ELR (cell line): ENCODE measurements at regions not wholly inside any gene's neighbourhood (a gene's known extent, or its start where the extent isn't known, plus 50 kb on each side); places are given as distances from the start of the nearest gene placed in this dataset.

Source experiments
- DNase-seq: peaks from one replicate; pipeline ENCODE4 v3.0.0-alpha.2; 2015; ENCODE audit warnings: low read depth

DNA sequence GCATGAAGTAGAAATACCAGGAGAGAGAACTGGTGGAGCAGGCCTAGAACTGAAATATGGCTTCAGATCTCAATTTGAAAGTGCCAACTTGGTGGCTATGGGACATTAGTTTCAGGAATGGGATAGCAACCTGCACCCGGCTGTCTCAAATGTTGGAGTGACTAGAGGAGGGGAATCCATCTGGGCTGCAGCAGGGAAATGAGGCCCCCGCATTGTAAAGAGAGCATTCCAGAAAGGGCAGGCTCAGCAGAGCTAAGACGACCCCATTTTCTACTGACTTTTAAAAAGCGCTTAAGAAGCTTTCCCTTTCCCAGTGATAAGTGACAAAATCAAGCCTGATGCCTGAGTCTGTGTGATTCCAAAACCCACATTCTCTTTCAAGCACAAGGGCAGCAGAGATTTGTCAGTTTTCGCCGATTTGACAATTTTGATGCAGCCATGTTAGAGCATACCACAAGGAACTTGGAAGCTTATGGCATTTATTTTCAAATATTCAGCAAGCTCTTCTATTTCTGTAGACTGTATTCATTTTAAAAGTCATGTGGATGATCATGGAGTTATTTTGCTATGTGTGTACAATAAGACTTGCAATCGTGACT, 119.8 kb upstream of the ARHGAP28 start:
- DNase-seq, result no peak

DNA sequence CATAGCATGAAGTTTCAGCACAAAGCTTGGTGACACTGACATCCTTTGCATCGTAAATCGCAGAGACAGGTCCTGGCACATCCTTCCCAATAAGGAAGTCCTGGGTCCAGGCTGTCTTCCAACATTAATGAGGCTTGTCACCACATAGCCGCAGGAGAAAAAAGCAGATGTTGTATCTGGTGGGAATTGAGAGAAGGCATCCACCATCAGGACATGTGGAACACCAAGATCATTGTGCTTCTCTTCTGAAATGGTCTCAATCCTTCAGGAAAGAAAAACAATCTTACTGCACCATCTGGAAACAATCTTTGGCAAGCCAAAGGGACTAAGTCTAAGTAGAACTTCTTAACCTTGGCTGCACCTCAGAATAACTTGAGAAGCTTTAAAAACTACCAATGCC, 119.0 kb upstream of the ARHGAP28 start:
- DNase-seq, result no peak

DNA sequence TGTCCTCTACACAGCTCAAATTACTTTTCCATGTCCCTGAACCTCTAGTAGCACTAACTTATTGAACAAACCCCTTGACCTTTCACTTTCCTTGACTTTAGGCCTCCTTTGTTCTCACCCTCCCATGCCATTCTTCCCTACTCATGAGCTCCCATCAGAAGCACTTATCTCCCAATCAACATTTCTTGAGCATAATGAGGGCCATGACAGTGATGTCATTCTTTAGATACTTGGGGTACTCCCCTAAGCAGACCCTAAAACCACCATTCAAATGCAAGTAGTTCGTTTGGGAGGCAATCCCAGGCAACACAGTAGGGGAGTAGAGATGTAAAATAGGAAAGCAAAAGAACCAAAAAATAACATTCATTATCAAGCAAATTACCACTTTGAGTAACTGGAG, 115.9 kb upstream of the ARHGAP28 start:
- DNase-seq, result no peak

DNA sequence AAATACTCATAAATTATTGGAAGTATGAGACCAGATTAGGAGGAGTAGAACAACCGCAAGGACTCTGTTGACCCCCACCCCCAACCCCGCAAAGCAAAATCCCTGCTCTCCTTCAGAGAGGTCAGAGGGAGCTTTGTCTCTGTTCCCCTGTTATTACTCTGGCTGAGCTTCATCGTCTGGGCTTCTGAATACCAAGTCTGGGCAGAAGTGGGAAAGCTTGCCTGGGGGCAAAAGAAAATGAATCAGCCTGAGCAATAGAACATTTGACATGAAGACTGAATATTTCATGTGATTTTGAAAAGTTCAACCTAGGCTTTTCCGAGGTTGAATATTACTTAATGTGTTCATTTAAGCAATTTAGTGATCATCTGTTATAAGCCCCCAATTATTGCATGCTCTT, 114.6 kb upstream of the ARHGAP28 start:
- peak; percentile 6 for DNase-seq

DNA sequence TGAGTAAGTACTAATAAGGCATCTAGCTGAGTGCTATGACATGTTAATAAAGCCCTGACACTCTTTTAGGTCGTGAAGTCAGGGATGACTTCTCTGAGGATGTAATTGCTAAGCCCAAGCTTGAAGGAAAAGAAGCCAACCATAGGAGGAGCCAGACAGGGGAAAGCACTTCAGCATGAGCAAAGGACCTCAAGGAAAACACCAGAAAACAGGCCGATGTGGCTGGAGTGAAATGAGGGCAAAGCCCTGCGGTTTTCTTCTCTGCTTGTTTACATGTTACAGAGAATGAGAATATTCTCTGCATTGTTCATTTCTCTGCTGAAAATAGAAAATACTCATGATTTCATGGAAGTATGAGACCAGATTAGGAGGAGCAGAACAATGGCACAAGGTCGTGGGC, 112.5 kb upstream of the ARHGAP28 start:
- DNase-seq, result no peak

DNA sequence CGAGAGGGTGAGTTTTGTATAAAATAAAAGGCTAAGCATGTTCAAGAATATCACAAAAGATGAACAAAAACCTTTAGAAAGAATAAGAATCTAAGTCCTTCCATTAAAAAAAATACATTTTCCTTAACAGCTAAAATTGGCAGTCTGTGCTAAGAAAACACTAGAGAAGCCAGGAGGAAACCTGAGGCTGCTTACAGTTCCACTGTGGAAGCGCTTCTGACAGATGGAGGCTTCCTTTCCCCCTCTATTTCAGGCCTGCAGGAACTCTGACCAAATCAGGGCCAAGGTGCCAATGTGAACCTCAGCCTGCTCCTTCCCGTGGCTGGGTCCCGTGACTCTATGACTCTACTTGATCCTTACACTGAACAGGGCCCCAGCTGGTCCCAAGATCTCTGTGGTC, 108.1 kb upstream of the ARHGAP28 start:
- no peak for DNase-seq

DNA sequence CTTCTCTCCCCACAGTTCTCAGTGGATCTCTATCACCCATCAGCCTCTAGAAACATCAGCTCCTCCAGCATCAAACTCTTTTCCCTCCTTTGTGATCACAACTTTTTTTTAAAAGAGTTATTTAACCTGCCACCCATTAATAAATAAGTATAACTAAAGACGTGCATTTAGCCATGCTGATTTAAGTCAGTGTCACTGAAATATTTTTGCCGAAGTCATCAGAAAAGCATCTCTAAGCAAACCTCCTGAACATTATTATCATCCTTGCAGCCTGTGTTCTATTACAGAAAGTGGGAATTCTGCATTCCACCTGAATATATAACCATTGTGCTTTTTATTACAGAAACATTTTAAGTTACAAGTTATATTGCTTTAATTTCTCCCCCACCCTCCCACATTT, 106.2 kb upstream of the ARHGAP28 start:
- no peak for DNase-seq

DNA sequence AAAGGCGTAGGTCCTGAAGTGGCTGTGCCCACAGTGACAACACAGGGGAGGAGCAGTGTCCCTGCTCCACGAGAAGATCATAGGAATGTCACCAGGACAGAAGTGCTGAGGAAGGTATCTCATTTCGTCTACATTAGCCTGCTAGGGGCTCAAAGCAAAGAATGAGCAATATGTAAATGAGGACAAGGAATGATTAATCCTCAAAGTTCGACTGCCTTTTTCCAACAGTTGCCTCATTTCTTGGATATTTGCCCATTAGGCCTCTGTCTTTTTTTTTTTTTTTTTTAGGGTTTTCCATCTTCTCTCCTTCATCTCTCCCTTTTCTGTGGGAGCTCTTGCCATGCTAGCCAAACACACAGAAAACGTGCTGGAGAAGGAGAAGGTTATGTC, 105.2 kb upstream of the ARHGAP28 start:
- DNase-seq, result peak; percentile 54

DNA sequence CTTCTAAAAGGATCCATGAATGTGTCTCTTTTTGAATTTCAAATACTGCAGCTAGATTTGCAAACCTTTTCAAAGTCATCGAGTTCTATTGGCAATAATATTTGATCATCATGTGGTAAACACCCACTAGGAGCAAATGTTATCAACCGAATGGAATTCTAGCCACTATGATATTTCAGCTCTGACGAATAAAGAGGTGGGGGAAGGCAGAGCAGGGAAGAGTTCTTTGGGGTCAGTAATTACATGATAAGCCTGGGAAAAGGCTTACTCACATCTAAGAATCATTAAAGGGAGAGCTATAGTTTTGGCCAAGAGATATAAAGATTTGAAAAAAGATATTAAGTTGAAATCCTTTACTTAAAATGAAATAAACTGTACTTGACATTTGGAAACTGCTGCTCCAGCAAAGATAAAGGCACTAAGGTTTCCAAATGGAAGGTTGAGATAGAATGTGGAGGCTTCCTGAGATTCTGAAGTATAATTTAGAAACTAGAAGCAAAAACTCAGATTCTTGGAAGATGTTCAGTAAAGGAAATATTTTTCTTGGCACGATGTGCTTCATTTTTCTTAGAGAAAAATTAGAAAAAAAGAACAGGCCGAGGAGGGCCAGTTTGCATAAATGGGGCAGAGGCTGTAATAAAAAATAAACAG, 104.7 kb upstream of the ARHGAP28 start:
- peak; percentile 25 for DNase-seq

DNA sequence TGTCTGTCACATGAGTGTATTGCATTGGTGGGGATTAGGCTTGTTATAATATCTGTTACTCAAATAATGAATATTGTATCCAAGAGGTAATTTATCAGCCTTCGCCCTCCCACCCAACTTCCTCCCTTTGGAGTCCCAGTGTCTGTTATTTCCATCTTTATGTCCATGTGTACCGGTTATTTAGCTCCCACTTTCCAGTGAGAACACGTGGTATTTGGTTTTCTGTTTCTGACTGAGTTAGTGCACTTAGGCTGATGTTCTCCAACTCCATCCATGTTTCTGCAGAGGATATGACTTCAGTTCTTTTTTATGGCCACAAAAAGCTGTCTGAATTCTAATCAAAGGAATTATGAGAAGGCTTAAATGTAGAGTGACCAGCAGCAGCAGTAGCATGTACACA, 104.0 kb upstream of the ARHGAP28 start:
- no peak for DNase-seq

DNA sequence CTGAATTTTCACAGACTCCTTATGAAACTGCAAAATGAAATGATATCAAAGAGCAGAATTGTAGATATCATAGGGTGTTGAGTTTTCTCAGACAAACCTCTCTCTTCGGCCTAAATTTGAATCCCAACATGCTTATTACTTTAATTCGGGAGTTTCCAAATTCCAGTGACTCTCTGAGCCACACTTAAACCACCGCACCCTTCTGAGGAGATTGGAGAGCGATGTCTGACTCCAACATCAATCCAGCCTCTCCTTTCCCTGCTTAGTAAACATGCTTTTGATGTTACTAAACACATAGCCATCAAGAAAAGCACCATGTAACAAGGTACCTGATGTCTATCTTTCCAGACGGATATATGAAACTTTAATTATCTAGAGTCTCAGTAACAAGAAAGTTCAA, 103.1 kb upstream of the ARHGAP28 start:
- DNase-seq, result no peak

DNA sequence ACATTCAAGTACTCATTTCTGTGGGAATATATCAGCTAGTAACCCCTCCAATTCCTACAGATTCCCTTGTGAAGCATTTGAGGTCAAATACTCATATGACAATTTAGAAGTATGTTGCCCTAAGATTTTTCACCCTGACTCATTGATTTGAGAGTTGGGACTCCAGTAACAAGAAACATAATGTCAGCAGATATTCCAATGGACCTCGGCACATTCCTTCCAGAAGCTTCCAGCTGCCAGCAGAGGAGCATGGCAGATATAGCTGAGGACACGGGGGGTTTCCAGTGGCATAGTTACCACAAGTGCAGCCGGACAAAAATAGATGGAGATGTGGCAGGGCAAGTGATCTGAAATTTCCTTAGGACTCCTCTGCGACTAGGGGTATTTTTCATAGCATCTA, 101.9 kb upstream of the ARHGAP28 start:
- DNase-seq, result peak; percentile 21

DNA sequence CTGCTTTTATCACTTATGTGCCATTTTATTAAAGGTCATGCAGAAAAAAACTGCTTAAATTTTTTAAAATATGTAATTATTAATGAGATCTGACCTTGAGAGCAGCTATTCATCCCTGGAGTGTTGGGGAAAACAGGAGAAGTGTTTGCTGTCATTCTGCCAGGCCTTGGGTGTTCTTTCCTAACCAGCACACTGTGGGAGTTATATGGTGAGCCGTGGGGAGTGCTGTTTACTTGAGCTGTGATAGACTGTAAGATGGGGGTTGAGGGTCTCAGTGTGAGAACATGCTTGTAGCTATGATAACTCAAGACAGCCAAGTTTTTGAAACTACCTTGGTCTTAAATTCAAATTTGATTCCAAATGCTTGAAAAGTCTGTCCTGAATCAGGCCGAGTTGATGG, 101.3 kb upstream of the ARHGAP28 start:
- DNase-seq, result no peak

DNA sequence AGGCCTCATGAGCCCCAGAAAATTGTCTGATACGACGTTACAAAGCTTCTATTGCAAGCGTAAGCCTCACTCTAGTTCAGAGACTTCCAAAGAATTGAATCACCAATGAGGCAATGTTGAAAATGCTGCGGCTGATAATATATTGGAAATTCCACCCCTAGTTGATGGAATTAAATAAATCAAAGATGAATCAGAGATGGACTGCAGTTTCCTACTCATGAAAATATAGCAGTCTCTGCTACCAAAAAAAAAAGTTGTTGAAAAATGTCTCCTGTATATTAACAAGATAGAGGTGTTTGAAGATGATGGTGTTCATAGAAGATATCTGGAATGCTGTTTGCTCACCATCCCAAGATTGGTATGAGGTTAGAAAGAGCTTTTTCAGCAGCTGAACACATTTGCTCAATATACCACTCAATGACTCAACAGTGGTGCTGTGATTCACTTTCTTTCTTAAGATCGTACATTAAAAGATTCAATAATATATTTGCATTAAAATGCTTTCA, 99.8 kb upstream of the ARHGAP28 start:
- peak; percentile 36 for DNase-seq

DNA sequence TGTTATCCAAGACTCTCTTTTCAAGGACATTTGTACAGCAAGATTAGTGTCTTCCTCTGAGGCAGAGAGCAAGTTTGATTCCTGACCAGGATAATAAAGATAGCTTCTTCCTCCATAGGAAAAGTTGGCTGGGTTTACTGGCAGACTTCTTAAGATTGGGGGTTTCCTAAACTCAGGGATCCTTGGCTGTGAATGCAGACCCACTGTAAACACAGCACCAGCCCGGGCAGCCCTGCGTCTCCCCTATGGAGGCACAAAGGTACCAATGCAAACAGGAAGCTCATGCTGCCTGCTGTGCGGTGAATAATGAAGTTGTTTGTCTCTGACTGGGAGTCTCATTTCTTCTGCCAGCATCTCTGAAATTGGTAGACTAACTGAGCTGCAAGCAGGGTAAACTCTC, 96.2 kb upstream of the ARHGAP28 start:
- DNase-seq, result no peak

DNA sequence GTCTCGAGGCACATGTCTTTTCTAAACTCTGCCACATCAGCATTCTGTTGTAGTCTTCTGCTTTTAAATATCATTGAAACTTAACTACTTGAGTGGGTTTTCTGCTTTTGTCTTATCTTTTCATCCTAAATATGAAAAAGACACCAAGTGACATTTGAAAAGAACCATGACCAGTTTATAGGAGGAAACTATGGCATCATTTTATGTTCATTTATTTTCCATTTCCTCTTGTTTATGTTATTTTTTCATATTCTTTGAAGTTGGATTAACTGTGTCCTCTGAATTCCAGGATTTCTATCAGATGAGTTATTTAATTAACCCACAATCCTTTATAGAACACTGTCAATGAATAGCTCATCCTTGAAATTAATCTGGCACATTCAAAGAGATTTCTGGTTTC, 93.4 kb upstream of the ARHGAP28 start:
- no peak for DNase-seq

DNA sequence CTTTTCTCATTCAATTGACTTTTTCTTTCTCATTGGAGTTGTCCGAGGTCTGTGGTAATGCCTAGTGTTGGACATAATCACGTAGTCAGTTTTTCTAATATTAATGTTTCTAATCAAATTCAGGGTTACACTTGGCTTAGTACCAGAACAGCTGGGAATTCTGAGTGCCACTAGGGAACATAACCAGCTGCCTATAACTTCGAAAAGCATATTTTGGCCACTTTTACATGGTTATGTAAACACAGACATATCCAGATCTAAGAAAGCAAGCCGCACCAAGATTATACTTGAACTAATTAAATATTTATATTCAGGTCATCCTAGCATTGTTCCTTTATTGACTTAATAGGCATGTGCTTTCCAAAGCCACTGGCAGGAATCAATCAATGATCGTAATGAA, 91.1 kb upstream of the ARHGAP28 start:
- DNase-seq, result no peak

DNA sequence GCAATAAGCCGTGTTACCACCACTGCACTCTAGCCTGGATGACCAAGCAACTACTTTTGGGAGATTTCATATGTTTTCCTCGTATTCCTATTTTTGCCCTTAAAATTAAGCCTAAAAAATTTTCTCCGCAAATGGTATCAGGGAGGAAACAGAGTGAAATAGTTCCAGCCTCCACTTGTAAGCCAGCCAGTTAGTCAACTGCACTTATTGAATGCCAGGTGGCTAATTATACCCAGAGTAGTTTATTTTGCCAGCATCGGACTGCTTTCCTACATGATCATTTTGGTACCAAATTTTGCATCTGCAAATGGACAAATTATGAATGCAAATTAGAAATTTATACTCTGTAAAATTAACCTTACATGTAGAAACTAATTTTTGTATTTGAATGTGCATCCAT, 90.2 kb upstream of the ARHGAP28 start:
- DNase-seq, result no peak

DNA sequence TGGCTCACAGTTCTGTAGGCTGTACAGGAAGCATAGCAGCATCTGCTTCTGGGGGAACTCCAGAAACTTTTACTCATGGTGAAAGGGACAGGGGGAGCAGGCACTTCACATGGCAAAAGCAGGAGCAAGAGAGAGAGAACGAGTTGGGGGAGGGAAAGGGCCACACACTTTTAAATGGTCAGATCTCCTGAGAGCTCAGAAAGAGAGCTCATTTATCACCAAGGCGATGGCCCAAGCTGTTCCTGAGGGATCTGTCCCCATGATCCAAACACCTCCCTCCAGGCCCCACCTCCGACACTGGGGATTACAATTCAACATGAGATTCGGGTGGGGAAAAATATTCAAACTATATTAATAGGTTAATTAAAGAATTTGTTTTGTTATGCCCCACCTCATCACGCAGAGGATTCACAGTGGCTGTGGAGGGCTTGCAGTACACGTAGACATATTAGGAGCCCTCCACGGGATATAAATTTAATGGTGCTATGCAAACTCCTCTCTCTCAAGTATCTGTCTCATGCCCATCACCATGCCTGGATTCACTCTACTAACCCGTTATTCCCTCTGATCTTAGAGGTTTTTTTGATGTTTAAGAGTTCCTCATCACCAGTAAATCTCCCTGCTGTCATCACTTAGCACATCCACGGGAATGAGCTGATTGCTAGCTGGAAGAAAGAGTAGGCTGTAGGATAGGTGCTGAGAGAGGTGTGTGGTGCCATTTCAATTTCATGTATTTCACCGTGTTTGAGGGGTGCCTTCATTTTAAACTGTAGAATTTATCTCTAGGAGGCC, 84.5 kb upstream of the ARHGAP28 start:
- DNase-seq, result no peak

DNA sequence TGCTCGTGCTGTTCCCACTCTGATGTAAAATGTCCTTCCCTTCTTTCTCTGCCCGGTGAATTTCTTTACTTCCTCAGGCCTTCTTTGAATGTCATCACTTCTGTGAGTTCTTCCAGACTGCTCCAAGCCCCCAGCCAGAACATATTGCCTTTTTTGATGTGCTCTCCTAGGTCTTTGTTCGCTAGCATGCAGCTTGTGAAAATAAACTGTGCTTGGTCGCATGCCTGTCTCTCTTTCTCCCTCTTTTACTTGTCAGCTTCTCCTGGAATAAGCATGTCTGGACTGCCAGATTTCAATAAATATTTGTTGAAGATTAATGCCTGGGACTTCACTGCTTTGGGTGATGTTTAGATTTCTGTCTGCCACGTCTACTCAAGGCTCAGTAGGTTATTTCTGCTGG, 82.7 kb upstream of the ARHGAP28 start:
- no peak for DNase-seq

DNA sequence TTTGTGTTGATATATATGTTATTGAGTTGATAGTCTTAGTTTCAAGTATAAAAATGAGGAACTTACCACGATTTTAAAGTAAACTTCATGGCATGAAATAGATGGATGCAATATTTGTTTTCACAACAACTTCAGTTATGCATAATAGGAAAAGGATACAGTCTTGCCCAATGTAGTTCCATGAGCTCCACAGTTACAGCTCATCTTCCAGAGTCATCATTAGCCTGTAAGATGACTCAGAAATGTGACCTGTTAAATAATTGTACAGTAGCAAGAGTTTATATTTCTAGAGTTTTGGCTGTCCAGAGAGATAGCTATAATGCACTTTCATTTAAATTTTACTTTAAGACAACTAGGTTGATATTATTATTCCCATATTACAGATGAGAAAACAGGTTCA, 80.9 kb upstream of the ARHGAP28 start:
- DNase-seq, result no peak

DNA sequence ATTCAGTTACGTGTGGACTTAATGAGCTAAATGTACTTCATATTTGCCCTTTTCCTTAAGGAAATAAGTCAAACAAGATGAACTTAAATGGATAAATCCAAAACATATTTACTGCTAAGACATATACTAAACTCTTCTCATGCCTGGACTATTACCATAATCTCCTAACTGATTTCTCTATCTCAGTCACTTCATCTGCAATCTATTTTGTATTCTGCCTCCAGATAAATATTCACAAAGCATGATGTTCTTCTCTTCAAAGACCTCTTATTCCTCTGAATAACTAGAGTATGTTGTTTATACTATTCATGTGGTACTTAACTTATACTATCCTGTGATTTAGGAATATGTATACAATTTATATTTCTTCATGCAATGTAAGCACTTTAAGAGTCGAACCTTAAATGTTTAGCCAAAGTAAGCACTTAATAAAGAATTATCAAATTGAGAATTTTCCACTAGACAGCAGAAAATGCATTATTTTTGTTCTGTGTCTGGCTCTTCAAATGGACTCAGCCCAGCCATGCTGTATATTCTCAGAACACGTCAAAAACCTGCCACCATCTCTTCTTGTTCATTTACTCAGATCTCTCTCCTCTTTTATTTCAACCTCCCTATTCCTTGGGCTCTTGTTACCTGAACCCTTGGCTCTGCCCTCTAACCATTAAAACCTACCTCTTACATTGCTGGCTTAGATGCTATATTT, 79.9 kb upstream of the ARHGAP28 start:
- no peak for DNase-seq

DNA sequence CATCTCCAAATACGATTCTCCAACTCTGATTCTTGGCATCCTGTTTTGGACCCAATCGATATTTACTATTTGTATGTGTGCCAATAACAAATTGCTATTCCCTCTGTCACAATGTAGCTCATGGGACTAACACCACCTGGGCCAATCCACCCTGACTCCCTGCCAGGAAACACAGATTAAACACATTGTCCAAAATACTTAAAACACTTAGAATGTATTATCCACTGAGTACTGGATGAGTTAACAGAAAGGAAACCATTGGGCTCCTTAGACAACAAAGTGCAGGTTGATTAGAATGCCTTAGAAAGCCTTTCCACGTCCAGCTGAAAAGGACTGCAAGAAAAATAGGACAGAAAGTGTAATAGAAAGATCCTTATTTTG, 79.4 kb upstream of the ARHGAP28 start:
- DNase-seq, result no peak
